ENCODE measurements at regions not wholly inside any gene's neighbourhood (a gene's known extent, or its start where the extent isn't known, plus 50 kb on each side); places are given as distances from the start of the nearest gene placed in this dataset.
"Not testable (repeated sequence)": the region's sequence is repeated elsewhere in the genome, so short reads cannot be mapped to it uniquely, and the experiment has no call there.

- DNase-seq: no peak
These were observed 175.5 kb downstream of the RFPL4B start for GRCh38 chr6:112522587-112522986.

- DNase-seq: no peak
These were observed 176.9 kb downstream of the RFPL4B start for GRCh38 chr6:112524071-112524470.

- DNase-seq: no peak
These were observed 178.6 kb downstream of the RFPL4B start for GRCh38 chr6:112525749-112526148.

GRCh38 chr6:112526594-112526993, 179.5 kb downstream of the RFPL4B start:
- DNase-seq: no peak

GRCh38 chr6:112528306-112528705, 181.2 kb downstream of the RFPL4B start:
- not testable (repeated sequence) for DNase-seq

GRCh38 chr6:112535816-112536215, 188.7 kb downstream of the RFPL4B start:
- DNase-seq: no peak

- DNase-seq: no peak
These were observed 192.2 kb downstream of the RFPL4B start for GRCh38 chr6:112539355-112539754.

GRCh38 chr6:112541847-112542246, 194.7 kb downstream of the RFPL4B start:
- not testable (repeated sequence) for DNase-seq

GRCh38 chr6:112547321-112548085, 200.4 kb downstream of the RFPL4B start:
- not testable (repeated sequence) for DNase-seq

GRCh38 chr6:112549749-112550148, 202.6 kb downstream of the RFPL4B start:
- no peak for DNase-seq

- no peak for DNase-seq
These were observed 210.3 kb downstream of the RFPL4B start for GRCh38 chr6:112557435-112557834.

GRCh38 chr6:112557961-112558360, 210.8 kb downstream of the RFPL4B start:
- no peak for DNase-seq

GRCh38 chr6:112560651-112561050, 213.5 kb downstream of the RFPL4B start:
- DNase-seq: no peak

- DNase-seq: no peak
These were observed 215.4 kb downstream of the RFPL4B start for GRCh38 chr6:112562301-112563231.

- DNase-seq: no peak
These were observed 216.2 kb downstream of the RFPL4B start for GRCh38 chr6:112563368-112563767.

GRCh38 chr6:112568066-112568465, 220.9 kb downstream of the RFPL4B start:
- DNase-seq: no peak

- peak; percentile 41 for DNase-seq
These were observed 224.5 kb downstream of the RFPL4B start for GRCh38 chr6:112571488-112572270.

GRCh38 chr6:112574190-112574589, 227.1 kb downstream of the RFPL4B start:
- no peak for DNase-seq

- no peak for DNase-seq
These were observed 228.2 kb downstream of the RFPL4B start for GRCh38 chr6:112575309-112575834.

GRCh38 chr6:112576423-112576822, 229.3 kb downstream of the RFPL4B start:
- no peak for DNase-seq

GRCh38 chr6:112579601-112580000, 232.5 kb downstream of the RFPL4B start:
- DNase-seq: no peak

GRCh38 chr6:112581015-112581414, 233.9 kb downstream of the RFPL4B start:
- DNase-seq: no peak

GRCh38 chr6:112590326-112590725, 243.2 kb downstream of the RFPL4B start:
- DNase-seq: no peak
